K562 (cell line): ENCODE measurements at regions not wholly inside any gene's neighbourhood (a gene's known extent, or its start where the extent isn't known, plus 50 kb on each side); places are given as distances from the start of the nearest gene placed in this dataset.

Source experiments
- ATAC-seq: fragments of 200-7000 bp; cut with Tn5 transposase; 3 replicates; pipeline ENCODE4 v1.9.1; 2020; ENCODE audit warnings: moderate library complexity
- BruUV-seq: library from RNA; stranded (reverse); fragments of 400-500 nt; replicated peaks from 2 replicates; lab custom pipeline; 2021; lab: Mats Ljungman, UMichigan
- CTCF ChIA-PET: fragments of 300-600 bp; formaldehyde crosslinking; extraction: SDS; loops from one replicate; lab custom pipeline; 2021; ENCODE audit warnings: low intra/inter-chr PET ratio; lab: Yijun Ruan, JAX
- POLR2A ChIA-PET: fragments of 300-600, 350-650 bp; sonication (Branson Sonifier 250); formaldehyde crosslinking; extraction: SDS; loops from one replicate; lab custom pipeline; 2021; ENCODE audit warnings: antibody characterized with exemption, inconsistent platforms; lab: Yijun Ruan, JAX
- DNase-seq, 4 experiments: peaks; one replicate each; pipeline versions ENCODE4 v3.0.0 to v3.0.0-alpha.2; 2011 to 2018; ENCODE audit warnings: low spot score in 3 of 4, mixed read lengths in 3 of 4; ENCODE audit errors: extremely low read depth in 1 of 4
- FAIRE-seq: peaks from 2 replicates; lab custom pipeline; 2011; peaks lifted over from hg19 to GRCh38; lab: Jason Lieb, UNC
- H2AFZ ChIP-seq: 2 replicates; pipeline ENCODE4 v1.6.0; 2011; ENCODE audit warnings: low read depth, low read length, control low read depth, inconsistent platforms
- H3K27ac ChIP-seq: fragments of 200-600 bp; 3 replicates; pipeline ENCODE4 v1.8.0; 2011; ENCODE audit warnings: low read depth, mild to moderate bottlenecking, control low read depth, inconsistent platforms, low read length, moderate library complexity, mixed read lengths; ENCODE audit errors: extremely low read depth
- H3K27me3 ChIP-seq, 2 experiments: fragments of 300-600 bp in 1 of 2; 2 replicates in 1 of 2; 3 replicates in 1 of 2; pipeline versions ENCODE4 v1.6.0 to v1.8.0; 2011; ENCODE audit warnings: inconsistent platforms in 2 of 2, low read length in 2 of 2, mild to moderate bottlenecking in 1 of 2, mixed read lengths in 1 of 2, moderate library complexity in 1 of 2; ENCODE audit not compliant: control insufficient read depth in 2 of 2, insufficient read depth in 2 of 2
- H3K36me3 ChIP-seq: fragments of 300-600 bp; 3 replicates; pipeline ENCODE4 v1.8.0; 2011; ENCODE audit warnings: mild to moderate bottlenecking, low read length, inconsistent platforms; ENCODE audit not compliant: control insufficient read depth, insufficient read depth
- H3K4me1 ChIP-seq, 2 experiments: fragments of 200-600 bp in 1 of 2; replicated peaks in 1 of 2; 2 replicates in 1 of 2; 3 replicates in 1 of 2; pipeline versions ENCODE4 v1.5.1 to v1.8.0; 2011; ENCODE audit warnings: inconsistent platforms in 2 of 2, low read length in 2 of 2, mild to moderate bottlenecking in 1 of 2, mixed read lengths in 1 of 2, moderate library complexity in 1 of 2; ENCODE audit not compliant: control insufficient read depth in 2 of 2, insufficient read depth in 2 of 2
- H3K4me2 ChIP-seq: 2 replicates; pipeline ENCODE4 v1.6.1; 2011; ENCODE audit warnings: low read length, control low read depth, inconsistent platforms, mixed read lengths; ENCODE audit not compliant: insufficient read depth
- H3K4me3 ChIP-seq: fragments of 200-600 bp; sonication (generic), shearing (Covaris generic); 2 replicates; pipeline ENCODE4 v1.5.1; 2016; ENCODE audit warnings: control low read depth, inconsistent platforms
- H3K79me2 ChIP-seq: fragments of 200-600 bp; 3 replicates; pipeline ENCODE4 v1.8.0; 2011; ENCODE audit warnings: low read length, inconsistent platforms; ENCODE audit not compliant: control insufficient read depth, insufficient read depth
- H3K9ac ChIP-seq, 2 experiments: 2 replicates each; pipeline versions ENCODE4 v1.6.0 to v1.6.1; 2011; ENCODE audit warnings: low read depth in 2 of 2, low read length in 2 of 2, control low read depth in 1 of 2, inconsistent platforms in 1 of 2, mild to moderate bottlenecking in 1 of 2, mixed read lengths in 1 of 2; ENCODE audit not compliant: insufficient read depth in 1 of 2
- H3K9me1 ChIP-seq: one replicate; pipeline ENCODE4 v1.6.0; 2011; ENCODE audit warnings: inconsistent platforms, mild to moderate bottlenecking, low read length, moderate library complexity; ENCODE audit not compliant: control insufficient read depth, insufficient read depth
- H3K9me3 ChIP-seq: replicated peaks from 2 replicates; pipeline ENCODE4 v1.5.1; 2011; ENCODE audit warnings: low read depth, low read length, inconsistent platforms; ENCODE audit not compliant: control insufficient read depth, insufficient read depth
- H4K20me1 ChIP-seq: replicated peaks from 2 replicates; pipeline ENCODE4 v1.6.1; 2011; ENCODE audit warnings: low read length, inconsistent platforms, mixed read lengths; ENCODE audit not compliant: control insufficient read depth, insufficient read depth
- C11orf30 ChIP-seq: fragments of 450-650 bp; IDR thresholded peaks from 2 replicates; pipeline ENCODE4 v1.6.1; 2016; ENCODE audit warnings: low read depth, mild to moderate bottlenecking
- COPS2 ChIP-seq: fragments of 450-650 bp; conservative IDR thresholded peaks from 2 replicates; pipeline ENCODE4 v1.6.1; 2016; ENCODE audit warnings: mild to moderate bottlenecking, moderate library complexity
- MAFF ChIP-seq: IDR thresholded peaks from 2 replicates; pipeline ENCODE4 v1.6.1; 2012; ENCODE audit warnings: low read length, improper control_type of control experiment
- PATZ1 ChIP-seq: fragments of 250-450 bp; sonication (Bioruptor Pico); IDR thresholded peaks from 2 replicates; pipeline ENCODE4 v1.5.0; 2020; ENCODE audit warnings: mild to moderate bottlenecking, borderline replicate concordance
- ZBTB5 ChIP-seq: fragments of 450-650 bp; IDR thresholded peaks from 2 replicates; pipeline ENCODE4 v1.6.1; 2017; ENCODE audit warnings: antibody characterized with exemption
- ZNF316 ChIP-seq: fragments of 450-650 bp; IDR thresholded peaks from 2 replicates; pipeline ENCODE4 v1.6.1; 2016
- ZNF785 ChIP-seq: fragments of 250-450 bp; sonication (Bioruptor Pico); IDR thresholded peaks from 2 replicates; pipeline ENCODE4 v1.4.0; 2020; ENCODE audit warnings: mild to moderate bottlenecking
- in situ Hi-C: fragments of 300-500 bp; cut with MboI; formaldehyde crosslinking; loops from 4 replicates; pipeline ENCODE4 v1.15.0; 2018; ENCODE audit warnings: inconsistent platforms, mixed read lengths
- intact Hi-C: fragments of 100-400 bp; cut with micrococcal nuclease; formaldehyde crosslinking; loops from 2 replicates; pipeline ENCODE4 v1.14.2; 2022

DNA sequence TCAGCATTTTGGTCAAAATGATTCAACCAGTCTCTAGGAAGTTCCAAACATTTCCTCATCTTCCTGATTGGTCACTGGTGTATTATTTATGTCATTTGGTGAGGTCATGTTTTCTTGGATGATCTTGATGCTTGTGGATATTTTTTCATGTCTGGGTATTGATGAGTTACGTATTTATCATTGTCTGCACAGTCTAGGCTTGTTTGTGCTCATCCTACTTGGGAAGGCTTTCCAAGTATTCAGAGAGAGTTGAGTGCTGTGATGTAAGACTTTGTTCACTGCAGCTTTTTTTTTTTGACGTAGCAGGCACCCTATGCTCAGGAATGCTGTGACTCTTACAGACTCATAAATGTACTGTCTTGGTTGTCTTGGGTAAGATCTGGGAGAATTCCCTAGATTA is 509.5 kb downstream of the SLITRK1 start (continued):
- TF ChIP-seq PATZ1 (CRISPR knock-in tag), result no peak
- no peak for TF ChIP-seq ZNF785 (CRISPR knock-in tag)
- TF ChIP-seq, all 486 proteins: peak for 0

DNA sequence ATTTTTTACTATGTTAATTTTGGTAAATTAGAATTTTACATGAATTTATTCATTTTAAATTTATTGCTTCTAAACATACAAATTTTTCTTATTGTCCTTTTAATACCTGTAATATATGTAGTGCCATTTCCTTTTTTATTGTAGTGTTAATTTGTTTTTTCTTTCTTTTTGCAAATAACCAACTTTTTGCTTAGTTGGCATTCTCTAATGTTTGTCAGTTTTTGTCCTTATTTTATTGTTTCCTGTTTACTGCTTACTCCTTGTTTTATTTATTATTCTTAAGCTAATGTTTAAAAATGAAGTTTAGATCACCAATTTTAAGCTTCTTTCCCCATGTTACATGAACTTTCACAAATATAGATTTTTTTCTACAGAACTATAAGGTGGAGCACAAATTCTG is 516.6 kb downstream of the SLITRK1 start:
- intact Hi-C loops, result no loop called here
- Histone ChIP-seq H4K20me1 (no peaks in the 10 kb centered on the region), H3K9me1 (no peaks in the 10 kb centered on the region), H3K36me3 (no peaks in the 10 kb centered on the region), H3K9me3 (no peaks in the 10 kb centered on the region), H3K27me3 (no peaks in the 10 kb centered on the region), H3K9ac (no peak overlapping the region), H3K4me1 (no peaks in the 10 kb centered on the region), H3K27ac (no peak overlapping the region), H3K4me3 (no peak overlapping the region), H2AFZ (no peak overlapping the region), H3K79me2 (no peaks in the 10 kb centered on the region), H3K4me2 (no peak overlapping the region)
- FAIRE-seq, result no peak
- ChIA-PET POLR2A (no interaction called here), CTCF (no interaction called here)
- in situ Hi-C loops, result no loop called here
- no peak for DNase-seq
- TF ChIP-seq C11orf30, result peak; percentile 56; the same call in 1 of the 2 replicates
- TF ChIP-seq ZBTB5, result no peak
- peak; percentile 73 for TF ChIP-seq ZNF316
- peak; percentile 11; the same call in 1 of the 2 replicates for TF ChIP-seq MAFF
- no peak for TF ChIP-seq COPS2
- no peak for ATAC-seq
- BruUV-seq, result no TSS peak
